Right atrium auricular region (tissue), 2 donors: ENCODE measurements at regions not wholly inside any gene's neighbourhood (a gene's known extent, or its start where the extent isn't known, plus 50 kb on each side); places are given as distances from the start of the nearest gene placed in this dataset.

Experiments used
- DNase-seq: peaks from one replicate; pipeline ENCODE4 v3.0.0-alpha.2; 2019; ENCODE audit warnings: low spot score
- H3K27ac ChIP-seq, 2 donors: fragments of 200-600 bp; sonication (generic); 1 replicate in 1 of 2; 2 replicates in 1 of 2; pipeline ENCODE4 v1.5.1; 2016 to 2019
- H3K27me3 ChIP-seq, 2 donors: fragments of 200-600 bp; sonication (generic); one replicate each; pipeline versions ENCODE4 v1.5.1 to v1.6.0; 2017 to 2019
- H3K36me3 ChIP-seq: fragments of 200-600 bp; sonication (generic); one replicate; pipeline ENCODE4 v1.5.1; 2016
- H3K4me1 ChIP-seq, 2 donors: fragments of 200-600 bp; sonication (generic); one replicate each; pipeline versions ENCODE4 v1.5.1 to v1.6.0; 2017 to 2019
- H3K4me3 ChIP-seq, 2 donors: fragments of 200-600 bp; sonication (generic); 1 replicate in 1 of 2; 2 replicates in 1 of 2; pipeline ENCODE4 v1.5.1; 2017 to 2019; ENCODE audit warnings: mild to moderate bottlenecking in 1 of 2, moderate library complexity in 1 of 2
- H3K9me3 ChIP-seq, 2 donors: fragments of 200-600 bp; sonication (generic); one replicate each; pipeline ENCODE4 v1.5.1; 2019
- TF ChIP-seq, protein P1 (sequence below), 2 donors: fragments of 200-600 bp; sonication (generic); IDR thresholded peaks; one replicate each; pipeline ENCODE4 v1.5.1; 2019; ENCODE audit warnings: antibody characterized with exemption in 2 of 2

DNA sequence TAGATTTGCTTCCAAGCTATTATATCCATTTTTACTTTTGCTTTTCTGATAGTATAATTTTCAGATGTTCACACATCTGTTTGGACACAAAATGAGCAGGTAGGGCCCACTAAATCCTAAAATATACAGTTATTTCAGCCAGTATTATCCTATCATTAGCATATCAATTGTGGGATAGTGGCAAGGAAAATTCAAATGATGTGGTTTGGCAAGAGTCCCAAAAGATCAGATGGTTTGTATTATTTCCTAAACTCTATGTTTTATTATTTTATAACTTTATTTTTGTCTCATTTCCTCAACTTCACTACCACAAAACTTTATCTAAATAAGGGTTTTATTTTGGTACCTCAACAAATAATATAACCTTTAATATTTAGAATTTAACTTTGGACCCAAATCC lies 1659.6 kb downstream of the NCAM2 start:
- Histone ChIP-seq H3K4me3 (no peak overlapping the region), H3K36me3 (no peaks in the 10 kb centered on the region), H3K9me3 (no peaks in the 10 kb centered on the region), H3K27ac (no peak overlapping the region), H3K27me3 (no peaks in the 10 kb centered on the region), H3K4me1 (no peaks in the 10 kb centered on the region)
- TF ChIP-seq, protein P1, sequence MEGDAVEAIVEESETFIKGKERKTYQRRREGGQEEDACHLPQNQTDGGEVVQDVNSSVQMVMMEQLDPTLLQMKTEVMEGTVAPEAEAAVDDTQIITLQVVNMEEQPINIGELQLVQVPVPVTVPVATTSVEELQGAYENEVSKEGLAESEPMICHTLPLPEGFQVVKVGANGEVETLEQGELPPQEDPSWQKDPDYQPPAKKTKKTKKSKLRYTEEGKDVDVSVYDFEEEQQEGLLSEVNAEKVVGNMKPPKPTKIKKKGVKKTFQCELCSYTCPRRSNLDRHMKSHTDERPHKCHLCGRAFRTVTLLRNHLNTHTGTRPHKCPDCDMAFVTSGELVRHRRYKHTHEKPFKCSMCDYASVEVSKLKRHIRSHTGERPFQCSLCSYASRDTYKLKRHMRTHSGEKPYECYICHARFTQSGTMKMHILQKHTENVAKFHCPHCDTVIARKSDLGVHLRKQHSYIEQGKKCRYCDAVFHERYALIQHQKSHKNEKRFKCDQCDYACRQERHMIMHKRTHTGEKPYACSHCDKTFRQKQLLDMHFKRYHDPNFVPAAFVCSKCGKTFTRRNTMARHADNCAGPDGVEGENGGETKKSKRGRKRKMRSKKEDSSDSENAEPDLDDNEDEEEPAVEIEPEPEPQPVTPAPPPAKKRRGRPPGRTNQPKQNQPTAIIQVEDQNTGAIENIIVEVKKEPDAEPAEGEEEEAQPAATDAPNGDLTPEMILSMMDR (IDR thresholded peaks at IDR 0.05): no peak
- DNase-seq: no peak

DNA sequence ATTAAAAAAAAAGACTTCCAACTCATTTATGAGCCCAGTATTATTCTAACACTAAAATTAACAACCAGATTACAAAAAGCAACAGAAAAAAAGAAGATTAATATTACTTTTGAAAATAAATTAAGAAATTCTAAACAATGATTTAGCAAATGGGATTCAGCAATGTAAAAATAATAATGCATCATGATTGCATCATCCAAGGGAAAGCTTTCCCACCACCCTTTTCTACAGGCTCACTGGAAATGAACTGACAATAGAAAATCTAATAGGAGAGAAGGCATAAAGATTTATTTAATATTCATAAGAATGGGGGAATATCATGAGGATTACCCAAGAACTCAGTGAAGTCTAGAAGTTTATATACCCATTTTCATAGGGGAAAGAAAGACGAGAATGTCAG lies 1671.9 kb downstream of the NCAM2 start:
- no peaks in the 10 kb centered on the region for H3K27me3 ChIP-seq
- H3K4me1 ChIP-seq: no peaks in the 10 kb centered on the region
- no peak for DNase-seq
- H3K4me3 ChIP-seq: no peak overlapping the region
- H3K36me3 ChIP-seq: no peaks in the 10 kb centered on the region
- H3K27ac ChIP-seq: no peak overlapping the region
- TF ChIP-seq, protein P1 (IDR thresholded peaks at IDR 0.05): no peak
- no peaks in the 10 kb centered on the region for H3K9me3 ChIP-seq

DNA sequence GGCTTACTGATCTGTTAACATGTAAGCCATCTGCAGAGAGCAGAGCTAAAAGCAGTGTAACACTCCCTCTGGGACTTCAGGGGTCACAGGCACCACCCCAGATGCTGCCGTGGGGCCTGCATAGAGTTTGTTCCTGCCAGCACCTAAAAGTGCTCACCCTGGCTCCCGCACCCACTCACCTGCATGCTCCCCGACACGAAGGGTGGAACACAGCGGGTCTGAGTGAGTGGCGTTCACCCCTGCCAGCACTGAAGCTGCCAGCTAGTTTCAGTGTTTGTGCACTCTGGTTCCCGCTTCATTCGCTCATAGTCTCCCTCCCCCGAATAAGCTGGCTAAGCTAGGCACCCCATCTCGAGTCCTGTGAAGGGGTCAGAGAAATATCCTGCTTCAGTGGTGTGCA lies 1681.0 kb downstream of the NCAM2 start:
- no peak overlapping the region for H3K4me3 ChIP-seq
- no peaks in the 10 kb centered on the region for H3K9me3 ChIP-seq
- no peaks in the 10 kb centered on the region for H3K4me1 ChIP-seq
- no peaks in the 10 kb centered on the region for H3K27me3 ChIP-seq
- TF ChIP-seq, protein P1 (IDR thresholded peaks at IDR 0.05): no peak
- H3K36me3 ChIP-seq: no peaks in the 10 kb centered on the region
- no peak overlapping the region for H3K27ac ChIP-seq
- no peak for DNase-seq

DNA sequence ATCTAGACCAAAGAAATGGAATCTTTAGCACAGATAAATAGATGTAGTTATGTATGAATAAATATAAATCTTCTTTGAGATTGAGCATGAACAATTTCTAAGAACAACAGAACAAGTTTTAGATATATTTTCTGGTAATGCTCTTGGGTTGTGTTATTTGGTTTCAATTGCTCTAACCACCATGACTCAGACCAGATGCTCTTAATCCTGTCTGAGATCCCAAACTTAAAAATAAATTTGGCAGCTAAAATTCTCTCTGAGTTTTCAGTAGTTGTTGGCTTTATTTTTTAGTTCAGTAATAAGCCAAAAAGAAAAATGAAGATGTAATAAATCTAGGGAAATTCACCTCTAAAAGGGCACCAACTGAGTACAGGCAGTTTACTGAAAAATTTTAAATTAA lies 1693.4 kb downstream of the NCAM2 start:
- Histone ChIP-seq H3K4me3 (no peak overlapping the region), H3K9me3 (peaks cover 0 to 20% of the 10 kb centered on the region in 2 donors), H3K27me3 (no peaks in the 10 kb centered on the region), H3K27ac (no peak overlapping the region), H3K36me3 (no peaks in the 10 kb centered on the region), H3K4me1 (no peaks in the 10 kb centered on the region)
- DNase-seq: no peak
- TF ChIP-seq, protein P1 (IDR thresholded peaks at IDR 0.05): no peak

DNA sequence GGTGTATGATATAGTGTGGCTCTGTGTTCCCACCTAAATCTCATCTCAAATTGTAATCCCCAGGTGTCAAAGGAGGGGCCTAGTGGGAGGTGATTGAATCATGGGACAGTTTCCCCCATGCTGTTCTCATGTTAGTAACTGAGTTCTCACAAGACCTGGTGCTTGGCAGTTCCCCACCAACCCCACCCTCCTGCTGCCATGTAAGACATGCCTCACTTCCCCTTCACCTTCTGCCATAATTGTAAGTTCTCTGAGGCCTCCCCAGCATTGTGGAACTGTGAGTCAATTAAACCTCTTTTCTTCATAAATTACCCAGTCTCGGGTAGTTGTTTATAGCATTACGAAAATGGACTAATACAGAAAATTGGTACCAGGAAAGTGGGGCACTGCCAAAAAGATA lies 1705.3 kb downstream of the NCAM2 start:
- H3K9me3 ChIP-seq: no peaks in the 10 kb centered on the region
- no peak overlapping the region for H3K27ac ChIP-seq
- no peaks in the 10 kb centered on the region for H3K27me3 ChIP-seq
- no peaks in the 10 kb centered on the region for H3K4me1 ChIP-seq
- no peak overlapping the region for H3K4me3 ChIP-seq
- TF ChIP-seq, protein P1 (IDR thresholded peaks at IDR 0.05): no peak
- H3K36me3 ChIP-seq: no peaks in the 10 kb centered on the region
- DNase-seq: no peak

DNA sequence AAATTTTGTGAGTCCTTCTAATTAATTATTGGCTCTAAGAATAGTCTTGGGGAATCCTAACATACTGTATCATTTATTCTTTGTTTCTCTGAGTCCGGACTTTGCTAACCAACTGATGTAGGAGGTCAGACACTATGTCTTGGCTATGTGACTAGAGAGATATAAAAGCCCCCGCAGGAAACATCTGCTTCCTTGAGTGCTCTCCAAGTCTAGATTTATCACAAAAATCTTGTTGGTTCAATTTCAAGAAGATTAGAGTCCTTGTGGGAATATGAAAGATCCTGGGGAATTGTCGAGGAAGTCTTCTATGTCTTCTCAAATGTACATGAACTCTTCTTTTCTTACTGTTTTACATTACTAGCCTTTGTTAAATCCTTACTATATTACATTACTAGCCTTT lies 1712.5 kb downstream of the NCAM2 start:
- Histone ChIP-seq H3K9me3 (no peaks in the 10 kb centered on the region), H3K27me3 (no peaks in the 10 kb centered on the region), H3K4me1 (no peaks in the 10 kb centered on the region), H3K36me3 (no peaks in the 10 kb centered on the region), H3K4me3 (no peak overlapping the region), H3K27ac (no peak overlapping the region)
- DNase-seq: no peak
- TF ChIP-seq, protein P1 (IDR thresholded peaks at IDR 0.05): no peak
